ENCODE measurements at regions not wholly inside any gene's neighbourhood (a gene's known extent, or its start where the extent isn't known, plus 50 kb on each side); places are given as distances from the start of the nearest gene placed in this dataset.

DNA sequence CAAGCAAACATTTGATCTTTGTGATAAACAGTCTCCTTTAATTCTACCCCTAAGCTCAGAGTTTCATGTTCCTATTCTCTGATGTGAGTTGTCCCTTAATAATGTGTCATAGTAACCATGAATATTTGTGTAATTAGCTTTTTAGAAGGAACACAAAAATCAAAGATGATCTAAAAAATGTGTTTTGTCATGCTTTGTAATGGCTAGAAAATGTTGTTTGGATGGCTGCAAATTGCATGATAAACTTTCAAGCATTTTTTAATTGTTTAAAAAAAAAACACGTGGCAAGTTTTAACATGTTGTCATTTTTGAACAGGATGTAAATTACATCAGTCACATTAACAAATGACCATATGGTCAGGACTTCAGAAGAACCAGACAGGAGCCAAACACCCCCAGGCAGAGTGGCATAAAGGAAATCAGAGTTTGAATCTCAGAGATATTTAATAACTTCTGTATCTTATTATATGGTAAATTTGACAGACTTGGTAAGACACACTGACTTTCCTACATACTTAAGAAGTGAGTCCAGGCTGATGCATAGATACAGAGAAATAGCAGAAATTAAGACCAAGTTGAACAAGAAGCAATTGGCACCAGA, 223.9 kb upstream of the VEGFC start:
- TF ChIP-seq, protein P1, sequence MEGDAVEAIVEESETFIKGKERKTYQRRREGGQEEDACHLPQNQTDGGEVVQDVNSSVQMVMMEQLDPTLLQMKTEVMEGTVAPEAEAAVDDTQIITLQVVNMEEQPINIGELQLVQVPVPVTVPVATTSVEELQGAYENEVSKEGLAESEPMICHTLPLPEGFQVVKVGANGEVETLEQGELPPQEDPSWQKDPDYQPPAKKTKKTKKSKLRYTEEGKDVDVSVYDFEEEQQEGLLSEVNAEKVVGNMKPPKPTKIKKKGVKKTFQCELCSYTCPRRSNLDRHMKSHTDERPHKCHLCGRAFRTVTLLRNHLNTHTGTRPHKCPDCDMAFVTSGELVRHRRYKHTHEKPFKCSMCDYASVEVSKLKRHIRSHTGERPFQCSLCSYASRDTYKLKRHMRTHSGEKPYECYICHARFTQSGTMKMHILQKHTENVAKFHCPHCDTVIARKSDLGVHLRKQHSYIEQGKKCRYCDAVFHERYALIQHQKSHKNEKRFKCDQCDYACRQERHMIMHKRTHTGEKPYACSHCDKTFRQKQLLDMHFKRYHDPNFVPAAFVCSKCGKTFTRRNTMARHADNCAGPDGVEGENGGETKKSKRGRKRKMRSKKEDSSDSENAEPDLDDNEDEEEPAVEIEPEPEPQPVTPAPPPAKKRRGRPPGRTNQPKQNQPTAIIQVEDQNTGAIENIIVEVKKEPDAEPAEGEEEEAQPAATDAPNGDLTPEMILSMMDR (IDR thresholded peaks at IDR 0.05; ENCODE audit: low read depth, low read length, poor library complexity, severe bottlenecking) = no peak
- TF ChIP-seq EZH2phosphoT487 (IDR thresholded peaks at IDR 0.05; ENCODE audit: borderline replicate concordance, low read length) = no peak
